Stomach smooth muscle (tissue), 2 donors: ENCODE measurements at regions not wholly inside any gene's neighbourhood (a gene's known extent, or its start where the extent isn't known, plus 50 kb on each side); places are given as distances from the start of the nearest gene placed in this dataset.

Experiments
- H3K27ac ChIP-seq: one replicate; pipeline ENCODE4 v1.7.0; 2013; ENCODE audit warnings: mild to moderate bottlenecking, low read length, inconsistent platforms
- H3K27me3 ChIP-seq, 2 donors: one replicate each; pipeline ENCODE4 v1.7.0; 2013; ENCODE audit warnings: low read length in 2 of 2; ENCODE audit not compliant: insufficient read depth in 2 of 2, control insufficient read depth in 1 of 2
- H3K36me3 ChIP-seq, 2 donors: one replicate each; pipeline ENCODE4 v1.7.0; 2013; ENCODE audit warnings: low read length in 2 of 2; ENCODE audit not compliant: control insufficient read depth in 2 of 2, insufficient read depth in 2 of 2
- H3K4me1 ChIP-seq: one replicate; pipeline ENCODE4 v1.7.0; 2013; ENCODE audit warnings: low read length; ENCODE audit not compliant: control insufficient read depth, insufficient read depth
- H3K4me3 ChIP-seq, 2 donors: one replicate each; pipeline ENCODE4 v1.7.0; 2013; ENCODE audit warnings: low read length in 2 of 2
- H3K9ac ChIP-seq, 2 donors: one replicate each; pipeline ENCODE4 v1.7.0; 2013; ENCODE audit warnings: low read length in 2 of 2, mild to moderate bottlenecking in 1 of 2
- H3K9me3 ChIP-seq, 2 donors: one replicate each; pipeline ENCODE4 v1.7.0; 2013; ENCODE audit warnings: low read length in 2 of 2; ENCODE audit not compliant: control insufficient read depth in 2 of 2
- donor health status: healthy.
- donor health status: Pancreatic carcinoma.

DNA sequence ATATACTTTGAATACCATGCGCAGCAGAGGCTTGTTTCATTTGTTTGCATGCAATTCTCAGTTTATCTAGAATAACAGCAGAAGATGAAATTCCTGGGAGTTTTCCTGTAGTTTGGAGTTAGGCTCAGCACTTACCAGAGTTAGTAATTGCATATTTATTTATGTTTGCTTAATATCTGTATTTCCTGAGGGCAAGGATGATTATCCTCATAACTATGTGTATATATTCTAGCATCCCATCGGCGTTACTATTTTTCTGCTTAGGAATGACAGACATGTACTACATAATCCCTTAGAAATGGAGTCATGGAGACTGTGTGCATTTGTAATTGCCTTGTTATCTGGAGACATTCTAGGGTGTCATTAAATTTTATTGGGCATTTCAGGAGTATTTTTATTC is 1184.8 kb downstream of the DTWD2 start:
- Histone ChIP-seq H3K27me3 (no peaks in the 10 kb centered on the region), H3K4me3 (no peak overlapping the region), H3K27ac (no peak overlapping the region), H3K36me3 (no peaks in the 10 kb centered on the region), H3K9me3 (no peaks in the 10 kb centered on the region), H3K4me1 (no peaks in the 10 kb centered on the region), H3K9ac (no peak overlapping the region)

GRCh38 chr5:117801583-117801982 is 1186.8 kb downstream of the DTWD2 start:
- no peak overlapping the region for H3K27ac ChIP-seq
- H3K4me3 ChIP-seq = no peak overlapping the region
- no peaks in the 10 kb centered on the region for H3K9me3 ChIP-seq
- no peaks in the 10 kb centered on the region for H3K4me1 ChIP-seq
- H3K9ac ChIP-seq = no peak overlapping the region
- H3K36me3 ChIP-seq = no peaks in the 10 kb centered on the region
- no peaks in the 10 kb centered on the region for H3K27me3 ChIP-seq

DNA sequence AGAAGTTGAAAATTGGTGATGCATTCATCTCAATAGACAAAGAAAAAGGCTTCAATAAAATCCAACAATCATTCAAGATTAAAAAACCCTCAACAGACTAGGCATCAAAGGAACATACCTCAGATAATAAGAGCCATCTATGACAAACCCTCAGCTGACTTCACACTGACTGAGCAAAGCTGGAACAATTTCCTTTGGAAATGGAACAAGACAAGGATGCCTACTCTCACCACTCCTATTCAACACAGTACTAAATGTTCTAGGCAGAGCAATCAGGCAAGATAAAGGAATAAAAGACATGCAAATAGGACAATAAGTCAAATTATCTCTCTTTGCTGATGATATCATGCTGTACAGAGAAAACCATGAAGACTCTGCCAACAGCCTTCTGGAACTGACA is 1188.1 kb downstream of the DTWD2 start:
- Histone ChIP-seq H3K9ac (no peak overlapping the region), H3K4me3 (no peak overlapping the region), H3K36me3 (no peaks in the 10 kb centered on the region), H3K27me3 (no peaks in the 10 kb centered on the region), H3K27ac (no peak overlapping the region), H3K4me1 (no peaks in the 10 kb centered on the region), H3K9me3 (no peaks in the 10 kb centered on the region)

DNA sequence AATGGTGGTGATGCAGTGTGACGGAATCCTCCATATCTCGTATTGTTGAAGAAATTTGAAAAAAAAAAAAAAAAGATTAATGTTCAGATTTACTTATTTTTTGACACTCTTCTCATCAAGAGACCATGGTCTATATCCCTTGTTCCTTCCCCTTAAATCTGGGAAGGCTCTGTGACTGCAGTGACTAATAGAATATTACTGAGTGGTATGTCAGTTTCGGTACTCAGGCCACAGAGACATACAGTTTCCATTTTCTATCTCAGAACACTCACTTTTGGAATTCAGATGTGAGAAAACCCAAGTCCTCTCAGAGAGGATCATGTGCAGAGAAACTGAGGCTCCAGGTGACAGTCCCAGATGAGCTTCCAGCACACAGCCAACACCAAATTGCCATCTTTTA is 1193.5 kb downstream of the DTWD2 start:
- Histone ChIP-seq H3K36me3 (no peaks in the 10 kb centered on the region), H3K9ac (no peak overlapping the region), H3K27ac (no peak overlapping the region), H3K27me3 (no peaks in the 10 kb centered on the region), H3K4me1 (no peaks in the 10 kb centered on the region), H3K4me3 (no peak overlapping the region), H3K9me3 (no peaks in the 10 kb centered on the region)

DNA sequence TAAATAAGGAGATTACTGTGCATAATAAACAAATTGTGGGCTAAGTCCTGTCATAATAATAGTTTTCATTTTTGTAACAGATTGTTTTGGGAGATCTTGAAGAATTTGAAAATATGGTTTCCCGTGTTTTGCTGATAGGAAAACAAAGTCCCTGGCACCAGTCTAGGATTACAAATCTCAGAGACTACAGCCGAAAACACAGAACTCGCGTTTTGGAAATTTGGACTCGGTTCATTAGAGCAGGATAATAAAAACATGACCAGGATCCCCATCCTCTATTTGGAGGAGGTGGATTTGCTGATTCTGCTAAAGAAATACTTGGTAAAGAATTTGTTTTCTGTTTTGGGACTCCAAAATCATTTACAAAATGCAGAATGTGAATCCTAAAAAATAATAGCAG is 1194.4 kb downstream of the DTWD2 start:
- H3K4me3 ChIP-seq = no peak overlapping the region
- H3K9me3 ChIP-seq = no peaks in the 10 kb centered on the region
- no peaks in the 10 kb centered on the region for H3K27me3 ChIP-seq
- no peaks in the 10 kb centered on the region for H3K36me3 ChIP-seq
- H3K27ac ChIP-seq = no peak overlapping the region
- no peak overlapping the region for H3K9ac ChIP-seq
- H3K4me1 ChIP-seq = no peaks in the 10 kb centered on the region

DNA sequence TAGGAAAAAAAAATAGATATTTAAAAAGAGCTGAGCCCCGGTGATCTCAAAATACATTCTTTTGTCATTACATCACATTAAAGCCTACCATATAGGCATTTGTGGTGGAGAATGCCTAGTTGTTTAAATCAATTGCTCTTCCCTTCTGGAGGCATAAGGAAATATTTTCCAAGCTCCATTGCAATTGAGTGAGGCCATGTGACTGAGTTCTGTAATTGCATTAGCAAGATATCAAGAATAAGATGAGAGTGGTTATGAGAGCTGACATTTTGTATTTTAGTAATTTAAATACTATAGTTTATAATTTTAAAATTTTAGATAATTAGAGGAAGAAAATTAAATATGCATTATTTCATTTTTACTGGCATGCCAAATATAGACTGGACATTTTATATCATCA is 1195.9 kb downstream of the DTWD2 start:
- Histone ChIP-seq H3K36me3 (no peaks in the 10 kb centered on the region), H3K27ac (no peak overlapping the region), H3K4me3 (no peak overlapping the region)

GRCh38 chr5:117788596-117788995 is 1199.8 kb downstream of the DTWD2 start:
- Histone ChIP-seq H3K9me3 (no peaks in the 10 kb centered on the region), H3K4me1 (no peaks in the 10 kb centered on the region), H3K4me3 (no peak overlapping the region), H3K27ac (no peak overlapping the region), H3K9ac (no peak overlapping the region), H3K36me3 (no peaks in the 10 kb centered on the region), H3K27me3 (no peaks in the 10 kb centered on the region)

More for the DNA sequence above, 1195.9 kb downstream of the DTWD2 start:
- Histone ChIP-seq H3K4me1 (no peaks in the 10 kb centered on the region), H3K27me3 (no peaks in the 10 kb centered on the region), H3K9me3 (no peaks in the 10 kb centered on the region), H3K9ac (no peak overlapping the region)

- Histone ChIP-seq H3K27me3 (no peaks in the 10 kb centered on the region), H3K36me3 (no peaks in the 10 kb centered on the region), H3K4me1 (no peaks in the 10 kb centered on the region), H3K9ac (no peak overlapping the region), H3K9me3 (no peaks in the 10 kb centered on the region), H3K4me3 (no peak overlapping the region), H3K27ac (no peak overlapping the region)
These were observed 1204.5 kb upstream of the SEMA6A start for GRCh38 chr5:117779171-117779570.

GRCh38 chr5:117776977-117777376 is 1202.4 kb upstream of the SEMA6A start:
- H3K4me1 ChIP-seq = no peaks in the 10 kb centered on the region
- H3K36me3 ChIP-seq = no peaks in the 10 kb centered on the region
- H3K4me3 ChIP-seq = no peak overlapping the region
- peaks cover 0 to 2% of the 10 kb centered on the region in 2 donors for H3K9me3 ChIP-seq
- H3K27ac ChIP-seq = no peak overlapping the region
- H3K9ac ChIP-seq = no peak overlapping the region
- no peaks in the 10 kb centered on the region for H3K27me3 ChIP-seq

GRCh38 chr5:117769877-117770276 is 1195.3 kb upstream of the SEMA6A start:
- Histone ChIP-seq H3K27ac (no peak overlapping the region), H3K9me3 (peaks cover 0 to 2% of the 10 kb centered on the region in 2 donors), H3K36me3 (no peaks in the 10 kb centered on the region), H3K9ac (no peak overlapping the region), H3K4me1 (no peaks in the 10 kb centered on the region), H3K27me3 (no peaks in the 10 kb centered on the region), H3K4me3 (no peak overlapping the region)

DNA sequence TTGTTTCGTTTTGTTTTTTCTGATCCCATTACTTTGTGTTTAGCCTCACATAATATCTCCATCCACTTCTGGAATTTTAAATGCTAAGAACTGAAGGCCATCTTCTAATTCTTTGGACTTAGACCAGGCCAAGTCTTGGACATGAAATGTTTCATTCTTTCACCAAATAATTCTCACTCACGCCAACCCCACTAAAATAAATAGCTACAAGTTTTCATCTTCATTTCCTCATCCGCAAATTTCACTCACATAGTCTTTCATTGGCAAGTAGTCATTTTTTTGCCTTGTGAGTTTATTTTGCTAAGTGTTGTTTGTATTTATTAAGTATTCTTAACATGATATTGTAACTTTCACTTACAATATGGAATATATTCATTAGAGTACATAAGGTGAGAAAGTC is 1188.6 kb upstream of the SEMA6A start:
- H3K4me1 ChIP-seq = no peaks in the 10 kb centered on the region
- no peaks in the 10 kb centered on the region for H3K36me3 ChIP-seq

GRCh38 chr5:117761186-117761585 is 1186.6 kb upstream of the SEMA6A start:
- Histone ChIP-seq H3K4me1 (no peaks in the 10 kb centered on the region), H3K9ac (no peak overlapping the region), H3K9me3 (no peaks in the 10 kb centered on the region), H3K27ac (no peak overlapping the region), H3K27me3 (no peaks in the 10 kb centered on the region), H3K36me3 (no peaks in the 10 kb centered on the region), H3K4me3 (no peak overlapping the region)

More for the DNA sequence above, 1188.6 kb upstream of the SEMA6A start:
- Histone ChIP-seq H3K27me3 (no peaks in the 10 kb centered on the region), H3K9me3 (no peaks in the 10 kb centered on the region), H3K27ac (no peak overlapping the region), H3K4me3 (no peak overlapping the region), H3K9ac (no peak overlapping the region)
